ENCODE measurements at regions not wholly inside any gene's neighbourhood (a gene's known extent, or its start where the extent isn't known, plus 50 kb on each side); places are given as distances from the start of the nearest gene placed in this dataset.
"Not testable (repeated sequence)": the region's sequence is repeated elsewhere in the genome, so short reads cannot be mapped to it uniquely, and the experiment has no call there.

DNA sequence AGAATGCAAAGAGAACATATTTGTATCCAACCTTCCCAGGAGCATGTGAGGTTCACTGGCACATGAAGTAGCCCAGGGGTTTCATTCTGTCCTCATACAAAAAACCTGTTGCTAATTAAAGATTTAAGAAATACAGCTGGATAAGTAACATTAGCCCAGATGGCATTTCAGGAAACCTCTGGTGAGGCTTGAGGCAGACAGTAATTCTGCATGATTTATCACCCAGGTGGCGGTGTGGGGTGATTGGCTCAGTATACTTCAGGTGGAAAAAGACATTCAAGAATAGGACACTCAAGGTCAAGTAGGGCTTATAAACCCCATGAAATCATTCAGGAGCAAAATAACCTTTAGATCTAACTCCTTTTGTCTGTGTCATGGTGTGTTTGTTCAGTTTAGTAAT lies 237.4 kb downstream of the RNF144A start:
- no peak for DNase-seq (ENCODE audit: low read depth, low spot score)
- no peak overlapping the region for H3K4me3 ChIP-seq (ENCODE audit: low read depth, low read length)
- ChIA-PET CTCF (no interaction called here), POLR2A (no interaction called here)
- TF ChIP-seq, protein P1, sequence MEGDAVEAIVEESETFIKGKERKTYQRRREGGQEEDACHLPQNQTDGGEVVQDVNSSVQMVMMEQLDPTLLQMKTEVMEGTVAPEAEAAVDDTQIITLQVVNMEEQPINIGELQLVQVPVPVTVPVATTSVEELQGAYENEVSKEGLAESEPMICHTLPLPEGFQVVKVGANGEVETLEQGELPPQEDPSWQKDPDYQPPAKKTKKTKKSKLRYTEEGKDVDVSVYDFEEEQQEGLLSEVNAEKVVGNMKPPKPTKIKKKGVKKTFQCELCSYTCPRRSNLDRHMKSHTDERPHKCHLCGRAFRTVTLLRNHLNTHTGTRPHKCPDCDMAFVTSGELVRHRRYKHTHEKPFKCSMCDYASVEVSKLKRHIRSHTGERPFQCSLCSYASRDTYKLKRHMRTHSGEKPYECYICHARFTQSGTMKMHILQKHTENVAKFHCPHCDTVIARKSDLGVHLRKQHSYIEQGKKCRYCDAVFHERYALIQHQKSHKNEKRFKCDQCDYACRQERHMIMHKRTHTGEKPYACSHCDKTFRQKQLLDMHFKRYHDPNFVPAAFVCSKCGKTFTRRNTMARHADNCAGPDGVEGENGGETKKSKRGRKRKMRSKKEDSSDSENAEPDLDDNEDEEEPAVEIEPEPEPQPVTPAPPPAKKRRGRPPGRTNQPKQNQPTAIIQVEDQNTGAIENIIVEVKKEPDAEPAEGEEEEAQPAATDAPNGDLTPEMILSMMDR (IDR thresholded peaks at IDR 0.05; ENCODE audit: insufficient read depth, low read length, missing control alignments) = no peak

DNA sequence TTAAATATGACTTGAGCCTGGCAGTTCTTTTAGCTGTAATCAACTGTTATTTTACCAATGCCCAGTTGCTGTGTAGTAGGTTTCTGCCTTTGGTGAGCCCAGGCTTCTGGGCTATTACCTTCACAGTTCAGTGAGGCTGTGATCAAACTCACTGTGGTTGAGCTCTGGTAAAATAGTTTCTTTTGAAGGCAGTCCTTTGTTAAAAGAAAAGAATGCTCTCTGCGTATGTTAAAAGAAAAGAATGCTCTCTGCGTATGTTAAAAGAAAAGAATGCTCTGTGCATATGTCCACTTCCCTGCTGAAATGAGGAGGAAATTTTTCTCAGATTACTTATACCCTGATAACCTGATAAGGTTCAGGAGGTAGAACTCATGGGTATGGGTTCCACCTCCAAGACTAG lies 244.3 kb downstream of the RNF144A start:
- no peak overlapping the region for H3K4me3 ChIP-seq (ENCODE audit: low read depth, low read length)
- DNase-seq (ENCODE audit: low read depth, low spot score) = no peak
- POLR2A ChIA-PET = no interaction called here
- CTCF ChIA-PET = no interaction called here
- TF ChIP-seq, protein P1 (IDR thresholded peaks at IDR 0.05; ENCODE audit: insufficient read depth, low read length, missing control alignments) = no peak

DNA sequence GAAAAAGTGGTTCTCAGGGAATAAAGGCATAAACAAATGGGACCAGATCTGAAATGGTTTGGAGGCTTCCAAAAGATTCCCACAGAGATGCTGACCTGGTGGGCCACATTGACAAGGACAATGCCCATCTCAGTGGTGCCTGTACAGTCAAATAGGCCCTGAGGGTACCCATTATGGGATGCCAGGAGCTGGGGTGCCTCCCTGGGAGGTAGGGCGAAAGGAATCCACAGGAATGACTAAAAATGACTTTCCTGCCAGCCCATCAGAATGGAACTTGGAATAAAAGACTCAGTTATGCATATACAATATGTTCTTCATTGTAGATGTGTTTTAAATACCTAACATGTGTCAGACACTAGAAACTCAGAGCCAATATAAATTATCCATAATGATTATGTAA lies 248.5 kb downstream of the RNF144A start:
- no peak for DNase-seq (ENCODE audit: low read depth, low spot score)
- TF ChIP-seq, protein P1 (IDR thresholded peaks at IDR 0.05; ENCODE audit: insufficient read depth, low read length, missing control alignments) = no peak
- no peak overlapping the region for H3K4me3 ChIP-seq (ENCODE audit: low read depth, low read length)
- POLR2A ChIA-PET = no interaction called here
- CTCF ChIA-PET = no interaction called here

DNA sequence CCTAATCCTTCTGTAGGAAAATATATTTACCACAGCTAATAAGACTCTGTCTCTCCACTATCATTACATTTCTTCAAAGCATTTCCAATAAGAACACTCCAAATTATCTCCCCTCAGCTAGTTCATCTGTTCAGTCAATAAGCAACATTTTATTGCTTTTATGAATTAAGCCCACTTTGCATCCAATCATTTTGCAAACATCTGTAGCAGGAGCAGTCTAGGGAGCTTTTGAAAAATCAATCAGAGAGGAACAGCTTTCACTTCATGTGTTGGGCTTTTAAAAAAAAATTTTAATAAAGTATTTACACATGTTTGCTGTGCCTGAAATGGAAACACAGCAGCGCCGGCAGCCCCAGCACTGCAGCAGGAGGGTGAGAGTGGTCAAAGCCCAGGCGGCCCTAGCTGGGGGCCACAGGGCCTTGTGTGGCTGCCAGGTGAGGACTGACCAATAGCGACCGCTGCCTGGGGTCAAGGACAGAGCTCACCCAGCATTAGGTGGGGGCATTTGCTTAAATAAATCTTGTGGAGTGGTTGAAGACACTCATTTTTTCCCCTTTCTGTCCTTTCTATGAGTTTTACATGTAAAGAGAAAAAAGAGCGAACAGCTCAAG lies 250.7 kb downstream of the RNF144A start:
- ChIA-PET CTCF (no interaction called here), POLR2A (no interaction called here)
- no peak overlapping the region for H3K4me3 ChIP-seq (ENCODE audit: low read depth, low read length)
- DNase-seq (ENCODE audit: low read depth, low spot score) = no peak
- TF ChIP-seq, protein P1 (IDR thresholded peaks at IDR 0.05; ENCODE audit: insufficient read depth, low read length, missing control alignments) = no peak

DNA sequence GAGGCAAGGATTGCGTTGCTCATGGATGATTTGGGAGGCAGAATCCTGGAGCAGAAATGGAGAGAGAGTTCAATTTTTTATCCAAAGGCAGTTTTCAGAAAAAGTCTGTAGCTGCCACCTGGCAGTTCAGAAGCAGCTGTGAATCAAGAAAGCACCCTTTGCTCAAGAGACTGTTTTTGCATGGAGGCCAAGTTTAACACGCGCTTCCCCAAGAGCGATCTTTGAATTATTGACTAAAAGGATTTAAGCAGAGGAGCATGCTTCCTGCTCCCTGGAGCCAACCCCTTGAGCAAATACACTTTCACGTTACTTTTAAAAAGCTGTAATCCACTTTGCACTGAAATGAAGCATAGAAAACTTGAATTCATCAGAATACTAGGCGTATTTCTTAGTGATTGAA lies 252.4 kb downstream of the RNF144A start:
- DNase-seq (ENCODE audit: low read depth, low spot score) = no peak
- TF ChIP-seq, protein P1 (IDR thresholded peaks at IDR 0.05; ENCODE audit: insufficient read depth, low read length, missing control alignments) = no peak

DNA sequence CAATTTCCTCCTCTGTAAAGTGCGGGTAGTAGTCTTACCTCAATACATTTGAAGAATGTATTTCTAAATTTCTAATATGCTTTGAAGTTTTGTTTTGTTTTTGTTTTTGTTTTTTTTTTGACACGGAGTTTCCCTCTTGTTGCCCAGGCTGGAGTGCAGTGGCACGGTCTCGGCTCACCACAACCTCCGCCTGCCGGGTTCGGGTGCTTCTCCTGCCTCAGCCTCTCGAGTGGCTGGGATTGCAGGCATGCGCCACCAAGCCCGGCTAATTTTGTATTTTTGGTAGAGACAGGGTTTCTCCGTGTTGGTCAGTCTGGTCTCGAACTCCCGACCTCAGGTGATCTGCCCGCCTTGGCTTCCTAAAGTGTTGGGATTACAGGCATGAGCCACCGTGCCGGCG lies 261.8 kb downstream of the RNF144A start:
- H3K4me3 ChIP-seq (ENCODE audit: low read depth, low read length); CTCF ChIA-PET; DNase-seq (ENCODE audit: low read depth, low spot score); POLR2A ChIA-PET: not testable (repeated sequence)

More for the DNA sequence above, 252.4 kb downstream of the RNF144A start:
- H3K4me3 ChIP-seq (ENCODE audit: low read depth, low read length) = no peak overlapping the region
- CTCF ChIA-PET = no interaction called here
- POLR2A ChIA-PET = no interaction called here

DNA sequence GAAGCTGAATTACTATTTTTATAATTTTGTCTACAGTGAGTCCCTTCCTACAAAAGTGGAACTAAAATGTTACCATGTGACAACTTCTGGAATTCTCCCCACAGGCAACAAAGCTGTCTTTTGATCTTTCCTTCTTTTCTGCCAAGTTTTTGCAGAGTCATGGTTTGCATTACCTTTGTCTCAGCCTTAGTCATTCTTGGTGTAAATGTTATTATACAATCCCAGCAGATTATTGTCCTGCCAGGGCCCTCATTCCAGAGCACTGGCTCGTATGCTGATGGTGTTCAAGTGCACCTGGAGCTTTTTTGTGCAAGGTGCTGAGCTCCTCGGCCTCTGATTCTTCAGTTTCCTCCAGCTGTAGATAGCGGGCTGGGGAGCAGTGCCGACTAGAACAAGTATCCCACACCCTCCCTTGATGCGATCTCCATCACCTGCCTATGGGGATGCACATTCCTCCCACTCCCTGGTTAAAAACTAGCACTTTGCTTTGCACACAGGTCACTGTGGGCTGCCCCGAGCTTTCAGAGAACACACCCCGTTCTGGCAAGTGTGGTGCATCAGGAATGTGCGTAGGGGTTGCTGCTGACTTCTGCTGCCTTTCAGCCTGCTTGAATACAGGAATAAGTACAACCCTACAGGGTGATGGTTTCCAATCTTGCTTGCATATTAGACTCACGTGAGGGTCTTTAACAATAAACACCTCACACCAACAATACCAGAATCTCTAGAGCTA lies 263.6 kb downstream of the RNF144A start:
- ChIA-PET POLR2A (no interaction called here), CTCF (interaction anchor here (1.4 kb wide), 1 partner anchor 9 kb away, joined by 4 read pairs; no protein-coding TSS in a partner anchor)
- no peak for DNase-seq (ENCODE audit: low read depth, low spot score)
- TF ChIP-seq, protein P1 (IDR thresholded peaks at IDR 0.05; ENCODE audit: insufficient read depth, low read length, missing control alignments) = no peak
- H3K4me3 ChIP-seq (ENCODE audit: low read depth, low read length) = no peak overlapping the region
